Femur (tissue), 1 donor: ENCODE measurements at regions not wholly inside any gene's neighbourhood (a gene's known extent, or its start where the extent isn't known, plus 50 kb on each side); places are given as distances from the start of the nearest gene placed in this dataset.

Experiments
- DNase-seq: peaks from one replicate; pipeline ENCODE4 v3.0.0-alpha.2; 2017

DNA sequence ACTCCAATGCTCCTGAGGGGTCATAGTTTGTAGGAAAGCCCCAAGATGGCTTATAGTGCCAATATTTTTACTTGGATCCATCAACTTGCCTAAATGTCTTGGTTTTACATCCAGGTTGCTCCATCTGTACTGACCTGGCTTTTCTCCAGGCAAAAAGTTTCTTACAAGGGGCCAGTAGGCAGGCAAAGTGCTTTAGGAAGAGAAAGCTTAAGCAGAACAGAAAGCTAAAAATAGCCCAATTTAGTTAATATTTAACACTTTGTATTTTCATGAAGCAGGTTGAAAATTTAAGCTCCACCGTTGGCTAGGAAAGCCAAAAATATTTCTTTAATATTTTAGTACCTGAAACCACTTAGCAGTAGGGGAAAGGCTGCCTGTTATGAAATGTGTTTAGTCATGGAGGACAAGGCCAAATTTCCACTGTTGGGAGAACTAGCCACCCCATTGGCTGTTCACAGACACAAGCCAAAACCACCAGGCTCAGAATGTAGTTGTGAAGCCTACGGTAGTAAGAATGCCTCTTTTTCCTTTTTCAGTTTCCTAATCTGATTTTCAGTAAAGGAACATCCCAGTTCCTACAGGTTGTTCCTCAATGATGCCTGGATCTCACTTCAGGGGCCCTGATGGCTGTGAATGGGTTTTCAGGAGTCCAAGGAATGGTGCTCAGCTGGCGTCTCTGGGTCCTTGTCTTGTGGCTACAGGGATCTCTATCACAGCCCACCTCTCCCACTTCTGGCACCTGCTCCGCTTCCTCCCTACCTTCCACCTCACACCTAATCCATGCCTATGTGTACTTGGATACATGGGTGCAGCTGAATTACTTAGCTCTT lies 324.8 kb downstream of the PMP22 start:
- DNase-seq, result peak; percentile 40

DNA sequence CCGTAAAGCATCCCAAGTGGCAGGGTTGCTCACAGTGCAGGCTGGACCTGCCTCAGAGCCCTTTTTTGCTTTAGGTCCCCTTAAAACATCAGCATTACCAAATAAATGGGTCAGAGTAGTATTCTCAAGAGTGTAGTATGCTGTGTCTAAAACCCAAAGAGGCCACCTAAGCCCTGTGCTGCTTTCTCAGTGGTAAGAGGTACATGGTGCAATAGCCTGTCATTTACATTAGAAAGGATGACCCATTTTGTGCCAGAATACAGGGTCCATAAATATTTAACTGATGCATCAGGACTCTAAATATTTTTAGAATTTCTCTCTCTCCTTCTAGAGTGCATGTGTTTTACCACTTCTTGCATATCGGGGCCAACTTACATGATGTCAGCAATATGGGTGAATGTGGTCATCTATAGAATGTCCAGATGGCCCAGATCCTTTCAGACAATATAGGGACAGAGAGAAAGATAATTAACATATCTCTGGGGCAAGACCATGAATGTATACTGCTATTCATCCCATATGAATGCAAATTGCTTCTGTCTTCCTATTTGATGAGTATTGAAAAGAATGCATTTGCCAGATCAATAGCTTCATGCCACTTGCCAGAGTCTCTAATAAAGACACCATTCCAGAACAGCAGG lies 329.2 kb downstream of the PMP22 start:
- no peak for DNase-seq

DNA sequence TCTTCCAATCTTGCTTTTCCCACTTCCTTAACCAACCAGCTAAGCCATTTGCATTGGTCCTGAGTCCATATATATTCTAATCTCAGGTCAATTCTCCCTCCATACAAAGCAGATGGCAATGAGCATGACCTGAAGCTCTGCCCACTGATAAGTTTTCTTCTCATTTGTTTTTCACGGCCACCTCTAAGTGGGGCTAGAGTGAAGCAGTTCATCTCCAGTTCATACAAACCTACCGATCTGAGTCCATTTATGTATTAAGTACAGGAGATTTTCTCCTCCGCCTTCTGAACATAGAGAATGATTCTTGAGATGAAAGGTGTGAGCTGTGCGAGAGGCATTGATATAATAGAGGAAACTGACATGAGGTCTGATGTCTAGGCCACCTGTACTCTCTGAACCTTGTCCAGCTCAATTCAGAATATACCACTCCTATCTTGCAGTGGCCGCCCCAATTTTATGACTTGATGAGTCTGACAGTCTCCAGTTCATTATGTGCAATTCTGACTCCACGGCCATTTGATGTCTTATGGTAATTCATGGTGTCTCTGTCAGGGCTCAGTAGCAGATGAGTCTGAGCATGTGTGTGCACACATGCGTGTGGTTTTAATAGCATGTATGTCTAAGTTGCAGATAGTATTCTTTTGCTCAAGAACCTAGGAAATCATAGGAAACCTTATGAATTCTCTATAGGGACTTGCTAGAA lies 329.8 kb downstream of the PMP22 start:
- DNase-seq, result no peak

DNA sequence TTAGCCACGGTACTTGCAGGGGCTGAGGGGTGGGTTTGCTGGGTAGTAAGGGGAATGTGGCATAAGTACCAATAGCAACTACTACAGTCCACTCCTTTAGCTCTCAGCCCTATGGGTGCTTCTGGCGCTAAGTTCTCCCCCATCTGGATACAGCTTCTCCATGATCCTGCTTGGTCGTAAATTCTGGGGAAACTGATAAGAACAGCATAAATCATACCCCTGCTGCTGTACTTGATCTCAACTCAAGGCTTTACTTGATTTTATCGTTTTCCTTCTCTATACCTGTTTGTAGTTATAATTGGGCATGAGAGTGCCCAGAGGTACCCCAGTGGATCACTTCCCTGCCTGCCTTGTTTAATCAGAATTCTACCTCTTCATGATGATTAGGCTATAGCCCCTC lies 331.4 kb downstream of the PMP22 start:
- no peak for DNase-seq

DNA sequence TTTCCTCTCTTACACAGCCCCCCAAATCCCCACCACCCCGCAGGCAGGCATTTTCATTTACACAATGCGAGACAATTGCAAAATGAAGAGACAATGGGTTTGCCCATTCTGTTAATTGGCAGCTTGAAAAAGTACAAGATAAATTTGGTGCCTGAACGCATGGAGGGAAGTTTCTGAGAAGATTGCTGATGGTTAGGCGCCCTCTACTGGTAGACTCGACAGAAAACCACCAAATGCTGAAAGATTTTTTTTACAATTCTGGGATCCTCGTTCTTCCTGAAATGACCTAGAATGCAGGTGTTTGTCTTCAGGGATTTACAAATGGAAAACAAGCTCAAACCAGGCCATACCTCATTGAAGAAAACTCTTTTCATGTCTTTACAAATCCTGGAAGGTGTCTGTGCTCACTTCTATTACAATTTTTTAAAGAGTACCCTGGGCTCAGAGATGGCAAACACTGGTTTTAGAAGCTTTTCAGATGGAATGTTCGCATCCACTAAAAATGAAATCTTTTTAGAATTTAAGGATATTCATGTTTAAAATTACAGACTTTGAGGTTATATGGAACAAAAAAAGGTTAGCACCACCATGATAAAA lies 338.5 kb downstream of the PMP22 start:
- peak; percentile 70 for DNase-seq

DNA sequence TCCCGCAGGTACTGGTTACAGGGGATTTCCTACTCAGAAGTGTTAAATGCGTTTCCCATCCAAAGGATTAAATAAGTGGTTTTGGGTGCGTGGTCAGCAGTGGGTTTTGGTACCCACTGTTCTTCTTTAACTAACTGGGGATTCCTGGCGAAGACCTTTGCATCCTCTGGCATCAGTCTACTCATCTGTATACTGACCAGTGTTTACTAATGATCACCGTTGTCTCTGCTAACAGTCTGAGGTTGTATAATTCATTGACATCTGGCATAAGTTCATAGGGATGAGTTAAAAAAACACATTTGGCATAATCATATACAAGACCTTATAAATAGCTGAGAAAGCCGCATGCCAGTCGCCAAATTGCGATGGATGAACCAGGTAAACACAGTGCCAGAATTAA lies 339.1 kb downstream of the PMP22 start:
- DNase-seq, result no peak

DNA sequence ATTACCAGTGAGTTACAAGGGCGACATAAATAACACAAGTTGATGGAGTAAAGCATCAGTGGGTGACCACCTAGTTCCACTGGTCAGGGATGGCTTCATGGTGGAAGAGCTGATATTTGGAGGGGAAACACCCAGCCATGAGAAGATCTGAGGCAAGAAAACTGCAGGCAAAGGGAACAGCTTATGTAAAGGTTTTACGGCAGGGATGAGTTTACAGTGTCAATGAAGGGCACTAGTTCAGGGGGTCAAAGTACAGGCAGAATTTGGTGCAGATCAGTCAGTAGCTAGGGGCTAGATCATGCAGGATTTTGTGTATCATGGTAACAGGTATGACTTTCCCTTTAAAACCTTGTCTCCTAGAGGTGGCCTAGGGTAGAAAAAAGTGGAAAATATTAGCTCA lies 339.6 kb downstream of the PMP22 start:
- DNase-seq, result no peak

DNA sequence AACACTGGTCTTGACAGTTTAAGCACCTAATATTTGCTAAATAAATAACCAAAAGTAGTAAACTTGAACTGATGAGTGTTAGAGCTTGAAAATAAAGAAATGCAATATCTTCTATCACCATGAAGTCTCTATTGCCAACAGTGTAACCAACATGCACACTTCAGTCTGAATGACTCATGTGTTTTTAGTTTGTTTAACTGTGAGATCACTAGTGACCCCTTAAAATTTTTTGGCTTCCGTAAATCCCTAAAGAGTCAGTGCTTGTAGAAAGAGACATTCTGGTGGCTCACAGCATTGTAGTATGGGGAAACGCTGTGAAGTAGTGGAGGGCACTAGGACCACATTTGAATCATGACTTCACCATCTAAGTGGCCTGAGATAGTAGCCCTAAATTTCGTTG lies 341.1 kb downstream of the PMP22 start:
- no peak for DNase-seq

DNA sequence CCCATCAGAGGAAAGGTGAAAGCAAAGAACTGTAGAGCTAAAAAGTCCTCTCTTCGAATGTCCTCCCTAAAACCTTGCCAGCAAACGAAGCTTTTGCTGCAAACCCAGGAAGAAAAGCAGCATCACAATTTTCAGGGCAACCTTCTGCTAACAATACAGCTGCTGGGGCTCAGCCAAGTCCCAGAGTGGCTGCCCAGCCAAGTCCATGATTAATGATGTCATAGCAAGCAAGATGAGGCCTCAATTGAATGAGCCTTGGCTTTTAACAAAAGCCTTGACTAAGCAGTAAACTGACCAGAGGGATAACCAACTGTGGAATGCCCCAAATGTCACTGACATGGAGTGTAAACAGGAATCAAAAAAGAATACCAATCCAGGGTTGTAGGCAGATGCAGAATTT lies 342.7 kb downstream of the PMP22 start:
- DNase-seq, result no peak

DNA sequence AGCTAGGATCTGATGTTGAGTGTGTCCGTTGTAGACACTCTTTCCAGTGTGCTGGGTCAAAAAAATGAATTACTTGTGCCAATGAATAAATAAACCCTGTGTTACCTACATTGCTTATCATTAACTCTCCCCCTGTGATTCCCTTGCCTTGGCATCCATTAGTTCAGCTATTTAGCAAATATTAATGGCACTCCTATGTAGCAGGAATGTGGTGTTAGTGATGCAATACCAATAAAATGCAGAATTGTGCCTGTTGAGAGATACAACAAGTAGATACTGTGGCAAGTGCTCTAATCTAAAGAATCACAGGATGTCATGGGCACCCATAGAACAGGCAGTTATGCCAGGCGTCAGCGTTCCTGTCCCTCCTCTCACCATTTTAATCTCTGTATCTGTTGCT lies 343.2 kb downstream of the PMP22 start:
- no peak for DNase-seq

DNA sequence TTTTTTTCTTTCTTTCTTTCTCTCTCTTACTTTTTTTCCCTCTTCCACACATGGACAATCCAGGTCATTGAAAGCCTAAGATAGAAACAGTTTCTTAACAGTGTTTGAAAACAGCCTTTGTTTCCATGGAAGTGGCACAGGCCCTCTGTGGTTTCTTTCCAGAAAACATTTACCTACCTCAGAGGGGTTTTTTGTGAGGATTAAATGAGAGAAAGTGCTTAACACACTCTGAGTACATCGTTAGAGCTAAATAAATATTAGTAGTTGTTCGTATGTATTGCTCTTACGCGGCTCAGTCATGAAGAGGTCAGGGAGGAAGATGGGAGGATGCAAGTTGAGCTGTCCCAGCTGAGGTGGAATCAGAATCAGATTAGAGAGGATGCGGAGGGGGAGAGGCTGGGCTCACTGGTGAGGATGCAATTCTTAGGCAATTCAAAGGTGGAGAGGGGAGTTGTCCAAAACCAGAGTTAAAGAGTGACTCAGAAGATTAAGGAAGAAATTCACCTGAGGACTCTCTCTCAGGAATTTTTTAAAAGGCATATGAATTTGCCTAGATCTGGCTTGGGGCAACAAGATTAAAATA lies 345.4 kb downstream of the PMP22 start:
- no peak for DNase-seq

DNA sequence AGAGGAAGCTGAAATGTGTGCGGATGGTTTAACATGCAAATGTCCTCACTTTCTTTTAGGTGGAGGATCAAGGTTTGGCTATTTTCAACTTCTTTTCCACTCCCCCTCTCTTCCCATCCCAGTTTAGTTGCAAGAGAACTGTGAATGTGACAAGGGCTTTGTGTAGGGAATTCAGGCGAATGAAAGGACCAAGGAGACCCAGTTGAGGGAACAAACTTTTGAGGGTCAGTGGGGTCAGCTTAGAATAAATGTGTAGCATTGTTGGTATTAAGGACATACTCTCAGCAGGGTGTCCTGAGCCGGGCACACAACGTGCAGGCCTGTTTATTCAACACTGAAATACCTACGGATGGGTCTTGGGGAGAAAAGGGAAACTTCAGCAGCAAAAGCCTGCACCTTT lies 346.0 kb downstream of the PMP22 start:
- no peak for DNase-seq

DNA sequence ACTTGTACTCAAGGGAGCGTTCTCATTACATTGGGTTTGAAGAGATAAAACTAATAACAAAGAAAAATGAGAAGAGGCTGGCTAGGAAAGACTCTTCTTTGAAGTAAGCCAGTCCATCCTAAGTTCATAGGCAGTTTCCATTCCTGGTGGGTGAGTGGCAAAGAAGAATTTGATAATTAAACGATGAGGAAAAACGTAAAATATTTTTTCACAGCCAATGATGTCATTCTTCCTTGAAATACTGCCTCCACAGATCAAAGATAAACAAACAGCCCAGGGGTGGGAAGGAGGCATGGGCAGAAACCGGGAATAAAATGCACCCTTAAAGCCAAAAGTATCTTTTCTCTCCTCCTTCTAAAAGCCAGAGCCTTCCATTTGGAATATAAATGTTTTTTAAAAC lies 346.6 kb downstream of the PMP22 start:
- DNase-seq, result no peak

DNA sequence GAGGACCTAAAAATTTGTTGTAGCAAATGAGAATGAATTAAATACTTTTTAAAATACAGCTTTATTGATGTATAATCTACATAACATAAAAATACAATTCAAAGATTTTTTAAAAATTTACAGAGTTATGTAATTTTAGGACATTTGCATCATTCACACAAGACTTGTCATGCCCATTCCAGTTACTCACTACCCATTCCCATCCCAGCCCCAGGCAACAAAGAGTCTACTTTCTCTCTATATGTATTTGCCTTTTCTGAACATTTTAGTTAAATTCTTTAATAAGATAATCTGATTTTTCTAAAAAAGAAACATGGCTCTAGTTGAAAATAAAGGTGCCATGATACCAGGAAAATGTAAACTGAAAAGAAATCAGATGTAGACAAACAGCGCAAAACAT lies 354.2 kb downstream of the PMP22 start:
- no peak for DNase-seq

DNA sequence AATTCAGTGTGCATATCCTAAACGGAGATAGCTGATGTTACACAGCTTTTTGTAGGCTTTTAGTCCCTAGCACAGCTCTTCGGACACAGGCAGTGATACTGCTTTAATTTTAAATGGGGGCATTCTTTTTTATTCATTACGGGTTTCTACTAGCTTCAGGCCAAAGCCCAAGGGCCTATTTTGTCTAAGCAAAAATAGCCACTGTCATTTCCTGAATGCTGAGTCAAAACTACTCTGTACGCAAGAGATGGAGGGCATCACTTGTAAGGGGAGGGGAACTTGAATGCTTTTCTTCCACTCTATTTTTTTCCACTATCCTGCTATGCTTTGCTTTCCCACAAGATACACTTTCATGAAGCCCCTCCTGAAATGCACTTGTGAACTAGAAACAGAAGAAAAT lies 360.7 kb downstream of the PMP22 start:
- no peak for DNase-seq

DNA sequence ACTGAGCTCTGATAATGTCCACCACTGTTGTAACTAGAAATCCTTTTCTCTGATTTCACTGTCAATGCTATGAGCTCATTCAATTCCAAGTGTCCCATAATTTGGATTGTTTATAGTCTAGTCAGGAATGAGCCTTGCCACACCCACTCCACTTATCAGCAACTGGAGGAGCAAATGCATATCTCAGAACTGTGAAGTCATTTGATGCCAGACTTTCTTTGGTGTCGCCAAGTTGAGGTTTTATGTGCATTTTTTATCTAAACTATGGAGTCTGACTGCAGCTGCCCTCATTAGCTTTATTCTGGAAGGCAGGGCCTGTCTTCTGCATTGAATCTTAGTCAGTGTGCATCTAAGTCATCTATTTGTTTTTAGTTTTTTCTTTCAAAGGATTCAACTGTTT lies 361.3 kb downstream of the PMP22 start:
- no peak for DNase-seq

DNA sequence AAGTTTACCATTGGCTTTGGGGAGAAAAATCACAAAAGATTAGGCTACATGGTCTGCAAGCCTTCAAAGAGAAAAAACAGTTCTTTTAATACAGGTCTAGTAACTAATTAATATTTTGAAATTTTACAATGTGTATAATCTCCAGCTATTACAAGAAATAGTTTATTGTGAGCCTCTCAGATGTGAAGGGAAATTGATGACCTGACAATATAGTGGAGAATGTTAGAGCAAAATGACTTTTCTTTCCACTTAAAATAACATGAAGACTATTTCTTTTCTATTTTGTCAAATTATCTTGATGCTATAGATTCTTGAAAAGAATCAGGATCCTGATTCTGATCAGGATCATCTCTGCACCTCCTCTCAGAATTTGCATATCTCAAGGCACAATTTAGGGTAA lies 362.3 kb downstream of the PMP22 start:
- no peak for DNase-seq

DNA sequence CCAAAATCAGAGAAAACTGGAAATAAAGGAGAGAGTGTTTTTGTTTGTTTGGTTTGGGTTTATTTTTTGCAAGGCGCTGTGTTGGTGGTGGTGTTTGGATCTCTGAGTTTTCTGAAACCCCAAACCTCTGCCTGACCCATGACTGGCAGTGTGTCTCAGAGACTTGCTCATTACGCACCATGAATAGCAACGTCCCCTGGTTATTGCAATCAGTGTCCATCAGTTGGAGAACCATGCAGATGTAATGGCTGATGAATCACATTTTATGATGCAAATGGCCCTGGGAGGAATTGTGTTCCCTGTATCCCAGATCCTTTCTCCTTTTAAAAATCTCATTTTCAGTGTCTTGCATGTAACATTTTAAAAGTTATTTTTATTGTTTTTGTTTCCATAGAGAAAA lies 362.8 kb downstream of the PMP22 start:
- DNase-seq, result no peak

DNA sequence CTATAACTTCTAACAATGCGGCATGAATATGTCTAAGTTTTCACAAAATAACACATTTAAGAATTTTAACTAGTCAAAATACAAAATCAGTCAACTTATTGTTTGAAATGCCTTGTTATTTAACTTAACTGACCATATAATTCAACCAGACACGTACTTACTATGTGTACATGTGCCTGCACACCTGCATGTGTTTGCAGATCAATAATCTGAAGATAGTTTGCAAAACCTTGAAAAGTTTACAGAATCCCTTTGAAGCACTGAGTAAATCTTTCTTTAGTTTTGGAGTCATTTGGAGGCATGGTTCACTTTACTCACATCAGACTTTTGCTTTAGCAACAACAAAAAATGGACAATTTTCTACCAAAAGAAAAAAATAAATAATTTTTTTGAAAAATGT lies 363.8 kb downstream of the PMP22 start:
- DNase-seq, result no peak

DNA sequence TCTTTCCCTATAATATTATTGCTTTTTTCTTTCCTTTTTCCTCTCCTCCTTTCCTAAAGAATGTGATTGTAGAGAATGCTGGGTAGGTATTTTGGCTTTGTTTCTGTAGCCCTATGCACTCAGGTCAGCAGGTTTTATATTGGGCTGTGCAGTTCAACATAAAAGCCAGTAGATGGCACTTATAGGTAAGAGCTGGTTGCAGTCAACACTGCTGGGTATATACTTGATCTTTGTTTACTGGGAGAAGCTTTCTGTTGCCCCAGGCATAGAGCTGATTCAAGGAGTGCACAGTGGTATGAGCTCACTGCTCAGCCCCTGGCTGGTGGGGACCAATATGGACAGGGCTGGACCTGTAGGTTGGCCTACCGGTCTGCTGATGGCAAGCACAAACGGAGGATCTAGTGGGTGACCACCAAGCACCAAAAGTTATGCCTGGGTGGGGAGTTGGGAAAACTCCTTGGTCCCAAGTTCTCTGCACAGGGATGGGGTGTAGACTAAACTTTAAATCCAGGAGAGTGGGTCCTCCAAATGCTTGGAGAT lies 378.9 kb downstream of the PMP22 start:
- no peak for DNase-seq

DNA sequence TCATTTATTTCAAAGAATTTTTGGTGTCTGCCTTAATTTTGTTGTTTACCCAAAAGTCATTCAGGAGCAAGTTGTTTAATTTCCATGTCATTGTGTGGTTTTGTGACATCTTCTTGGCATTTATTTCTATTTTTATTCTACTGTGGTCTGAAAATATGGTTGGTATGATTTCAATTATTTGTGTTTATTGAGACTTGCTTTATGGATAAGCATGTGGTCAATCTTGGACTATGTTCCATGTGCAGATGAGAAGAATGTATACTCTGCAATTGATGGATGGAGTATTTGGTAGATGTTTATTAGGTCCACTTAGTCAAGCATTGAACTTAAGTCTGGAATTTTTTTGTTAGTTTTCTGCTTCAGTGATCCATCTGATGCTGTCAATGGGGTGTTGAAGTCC lies 383.0 kb downstream of the PMP22 start:
- DNase-seq, result no peak

DNA sequence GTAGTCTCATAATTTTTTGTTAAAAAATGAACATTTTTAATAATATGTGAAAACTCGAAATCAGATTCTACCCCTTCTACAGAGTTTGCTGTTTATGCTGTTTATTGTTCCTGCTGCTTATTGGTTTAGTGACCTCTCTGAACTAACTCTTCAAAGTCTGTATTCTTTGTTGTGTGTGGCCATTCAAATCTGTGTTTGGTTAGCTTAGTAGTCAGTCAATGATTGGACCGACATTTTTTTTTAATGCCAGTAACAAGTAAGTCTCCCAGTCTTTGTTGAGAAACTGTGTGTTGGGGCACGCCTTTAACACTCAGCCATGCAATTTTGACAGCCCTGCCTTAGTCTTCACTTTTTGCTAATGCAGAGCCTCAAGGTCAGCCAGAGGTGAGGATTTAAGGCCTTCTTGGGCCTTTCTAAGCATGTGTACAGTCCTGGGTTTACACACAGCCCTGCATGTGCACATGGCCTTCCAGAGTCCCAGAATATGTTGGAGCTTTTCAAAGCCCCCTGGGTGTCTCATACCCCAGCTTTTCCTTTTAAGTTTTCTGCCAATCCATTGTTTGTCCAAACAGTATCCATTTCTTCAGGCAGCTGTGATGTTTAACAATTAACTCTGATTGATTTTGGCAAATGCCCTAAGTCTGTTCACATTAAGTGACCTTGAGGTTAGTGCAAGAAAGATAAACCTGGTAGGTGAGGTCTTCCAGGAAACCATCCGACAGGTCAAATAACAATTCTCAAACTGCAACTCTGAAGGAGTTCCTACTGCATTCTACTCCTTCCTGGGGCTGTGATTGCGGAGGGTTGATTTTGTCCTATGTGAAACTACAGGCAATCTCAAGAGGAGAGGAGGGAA lies 389.3 kb downstream of the PMP22 start:
- no peak for DNase-seq
